PC-3 (cell line): ENCODE measurements at regions not wholly inside any gene's neighbourhood (a gene's known extent, or its start where the extent isn't known, plus 50 kb on each side); places are given as distances from the start of the nearest gene placed in this dataset.

Experiments used
- EZH2 ChIP-seq: fragments of 300-600 bp; sonication (generic); IDR thresholded peaks from one replicate; pipeline ENCODE4 v1.6.1; 2017; ENCODE audit warnings: antibody characterized with exemption, mild to moderate bottlenecking, low read length; ENCODE audit not compliant: unreplicated experiment
- EZH2phosphoT487 ChIP-seq: fragments of 300-600 bp; sonication (generic); IDR thresholded peaks from 2 replicates; pipeline ENCODE4 v1.6.1; 2018; ENCODE audit warnings: mild to moderate bottlenecking, antibody characterized with exemption, low read length, borderline replicate concordance
- TF ChIP-seq, protein P1 (sequence below): fragments of 300-600 bp; sonication (generic); conservative IDR thresholded peaks from 2 replicates; pipeline ENCODE4 v1.5.1; 2017; ENCODE audit warnings: antibody characterized with exemption, low read depth, mild to moderate bottlenecking, low read length

DNA sequence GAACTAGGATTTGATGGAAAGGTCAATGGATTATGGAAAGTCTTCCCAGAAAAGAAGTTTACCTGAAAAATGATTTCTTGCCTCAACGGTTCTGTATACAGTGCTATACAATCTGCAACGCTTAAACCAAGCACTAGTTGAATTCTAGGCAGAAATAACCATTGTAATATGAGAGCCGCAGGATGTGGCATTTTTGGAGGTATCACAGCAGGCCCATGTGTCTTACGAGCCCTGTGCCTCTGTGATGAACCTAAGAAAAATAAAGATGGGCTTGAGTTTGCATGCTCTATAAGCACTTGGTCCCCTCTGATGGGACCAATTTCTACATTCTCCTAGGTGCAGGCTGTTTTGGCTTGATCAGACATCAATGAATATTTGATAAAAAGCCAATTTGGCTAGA lies 78.7 kb upstream of the RFC3 start:
- TF ChIP-seq, protein P1, sequence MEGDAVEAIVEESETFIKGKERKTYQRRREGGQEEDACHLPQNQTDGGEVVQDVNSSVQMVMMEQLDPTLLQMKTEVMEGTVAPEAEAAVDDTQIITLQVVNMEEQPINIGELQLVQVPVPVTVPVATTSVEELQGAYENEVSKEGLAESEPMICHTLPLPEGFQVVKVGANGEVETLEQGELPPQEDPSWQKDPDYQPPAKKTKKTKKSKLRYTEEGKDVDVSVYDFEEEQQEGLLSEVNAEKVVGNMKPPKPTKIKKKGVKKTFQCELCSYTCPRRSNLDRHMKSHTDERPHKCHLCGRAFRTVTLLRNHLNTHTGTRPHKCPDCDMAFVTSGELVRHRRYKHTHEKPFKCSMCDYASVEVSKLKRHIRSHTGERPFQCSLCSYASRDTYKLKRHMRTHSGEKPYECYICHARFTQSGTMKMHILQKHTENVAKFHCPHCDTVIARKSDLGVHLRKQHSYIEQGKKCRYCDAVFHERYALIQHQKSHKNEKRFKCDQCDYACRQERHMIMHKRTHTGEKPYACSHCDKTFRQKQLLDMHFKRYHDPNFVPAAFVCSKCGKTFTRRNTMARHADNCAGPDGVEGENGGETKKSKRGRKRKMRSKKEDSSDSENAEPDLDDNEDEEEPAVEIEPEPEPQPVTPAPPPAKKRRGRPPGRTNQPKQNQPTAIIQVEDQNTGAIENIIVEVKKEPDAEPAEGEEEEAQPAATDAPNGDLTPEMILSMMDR: no peak
- no peak for TF ChIP-seq EZH2
- no peak for TF ChIP-seq EZH2phosphoT487
